UCSD-AML1 (cell line): ENCODE measurements at regions not wholly inside any gene's neighbourhood (a gene's known extent, or its start where the extent isn't known, plus 50 kb on each side); places are given as distances from the start of the nearest gene placed in this dataset.
A peak's percentile ranks its signal among the peaks of the same experiment; 100 is the strongest.

Experiments
- DNase-seq: peaks from one replicate; lab custom pipeline; 2025; ENCODE audit not compliant: unreplicated experiment; lab: John Stamatoyannopoulos, UW

- no peak for DNase-seq
Observed at GRCh38 chr15:79186616-79187015, 95.9 kb upstream of the ANKRD34C start.

- no peak for DNase-seq
Observed at GRCh38 chr15:79185199-79185598, 94.6 kb upstream of the RASGRF1 start.

DNA sequence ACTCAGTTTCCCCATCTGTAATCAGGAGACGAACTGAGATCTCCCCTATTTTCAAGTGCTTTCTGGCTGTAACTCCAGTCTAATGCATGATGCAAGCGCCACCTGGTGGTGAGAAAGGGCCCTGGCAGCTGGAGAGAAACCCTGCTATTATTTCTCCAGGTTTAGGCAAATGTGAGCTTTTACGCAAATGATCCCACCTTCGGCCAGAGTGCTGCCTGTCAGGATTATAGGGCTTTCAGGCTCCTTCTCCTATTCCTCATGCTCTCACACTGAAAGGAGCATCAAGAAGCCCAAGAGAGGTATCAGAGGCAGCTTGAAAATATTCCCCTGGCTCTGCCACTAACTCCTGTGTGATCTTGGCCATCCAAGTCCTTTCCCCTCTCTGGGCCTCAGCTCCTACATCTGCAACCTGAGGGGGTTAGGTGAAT, 93.9 kb upstream of the RASGRF1 start:
- DNase-seq, result peak; percentile 53

- DNase-seq, result no peak
Observed at GRCh38 chr15:79180318-79180717, 89.7 kb upstream of the RASGRF1 start.

GRCh38 chr15:79179597-79179996, 89.0 kb upstream of the RASGRF1 start:
- no peak for DNase-seq

DNA sequence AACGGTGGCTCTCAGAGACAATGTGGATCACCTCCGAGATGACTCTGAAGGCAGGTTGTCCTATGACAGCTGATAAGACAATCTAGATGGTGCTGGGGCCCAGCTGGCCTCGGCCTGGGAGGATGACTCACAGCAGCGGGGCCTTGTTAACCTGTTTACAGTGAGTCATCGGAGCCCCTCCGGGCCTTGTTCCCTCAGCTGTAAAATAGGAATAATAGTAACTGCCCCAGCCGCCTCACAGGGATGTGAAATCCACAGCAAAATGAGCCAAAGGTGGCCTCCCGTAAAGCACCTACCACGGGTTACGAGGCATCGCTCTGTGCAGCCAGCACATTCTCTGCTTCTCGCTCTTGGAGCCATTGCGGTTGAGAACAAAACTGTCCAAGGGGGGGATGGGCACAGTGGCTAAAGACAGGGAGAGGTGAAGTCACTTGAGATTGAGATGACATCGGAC, 88.6 kb upstream of the RASGRF1 start:
- no peak for DNase-seq

- no peak for DNase-seq
Observed at GRCh38 chr15:79178594-79178993, 88.0 kb upstream of the RASGRF1 start.

- DNase-seq, result no peak
Observed at GRCh38 chr15:79176151-79176550, 85.6 kb upstream of the RASGRF1 start.

DNA sequence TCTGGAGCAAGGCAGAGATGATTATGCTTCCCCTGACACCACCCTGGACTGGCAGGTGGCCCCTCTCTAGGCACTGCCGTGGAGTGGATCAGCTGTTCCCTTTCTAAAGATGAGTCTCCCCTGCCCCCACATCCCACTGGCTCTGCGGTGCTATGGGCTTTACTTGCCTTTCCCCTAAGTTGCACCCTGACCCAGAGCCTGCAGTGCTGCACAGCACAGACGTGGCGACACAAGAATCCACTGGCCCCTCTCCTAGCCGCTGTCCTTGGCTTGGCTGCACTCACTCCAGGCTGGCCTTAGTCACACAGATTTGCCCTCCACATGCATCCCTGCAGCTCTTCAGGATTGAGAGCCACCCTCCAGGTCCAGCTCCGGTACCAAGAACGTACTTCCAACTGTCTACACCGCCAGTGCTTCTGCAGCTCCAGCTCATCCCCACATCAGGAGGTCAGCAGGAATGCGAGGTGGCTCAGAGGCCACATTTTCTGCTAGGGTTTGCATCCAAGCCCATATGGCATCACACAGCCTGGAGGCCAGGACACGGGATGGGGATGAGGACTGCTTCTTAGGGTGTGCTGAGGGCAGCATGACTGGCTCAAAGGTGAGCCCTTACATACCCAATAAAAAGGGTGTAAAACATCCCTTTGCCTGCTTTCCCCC, 82.4 kb upstream of the RASGRF1 start:
- DNase-seq, result no peak

DNA sequence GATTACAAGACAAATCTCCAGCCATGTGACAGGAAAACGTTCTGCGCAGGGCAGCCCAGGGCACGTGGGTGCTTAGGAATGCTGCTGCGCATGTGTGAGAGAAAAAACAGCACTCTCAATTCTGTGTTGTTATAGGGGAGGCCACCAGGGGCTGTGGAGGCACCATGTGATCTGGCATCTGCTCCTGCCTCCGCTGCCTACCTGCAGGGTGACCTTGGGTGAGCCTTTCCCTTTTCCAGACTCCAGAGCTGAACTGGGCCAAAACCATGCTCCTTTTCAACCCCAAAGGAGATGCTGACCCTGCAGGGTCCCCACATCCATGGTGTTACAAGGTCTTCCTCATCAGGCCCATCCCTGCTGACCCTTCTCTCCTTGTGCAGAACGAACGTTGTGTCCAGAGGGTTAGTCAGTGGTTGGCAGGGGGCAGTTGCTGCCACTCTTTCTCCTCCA, 81.5 kb upstream of the RASGRF1 start:
- no peak for DNase-seq

DNA sequence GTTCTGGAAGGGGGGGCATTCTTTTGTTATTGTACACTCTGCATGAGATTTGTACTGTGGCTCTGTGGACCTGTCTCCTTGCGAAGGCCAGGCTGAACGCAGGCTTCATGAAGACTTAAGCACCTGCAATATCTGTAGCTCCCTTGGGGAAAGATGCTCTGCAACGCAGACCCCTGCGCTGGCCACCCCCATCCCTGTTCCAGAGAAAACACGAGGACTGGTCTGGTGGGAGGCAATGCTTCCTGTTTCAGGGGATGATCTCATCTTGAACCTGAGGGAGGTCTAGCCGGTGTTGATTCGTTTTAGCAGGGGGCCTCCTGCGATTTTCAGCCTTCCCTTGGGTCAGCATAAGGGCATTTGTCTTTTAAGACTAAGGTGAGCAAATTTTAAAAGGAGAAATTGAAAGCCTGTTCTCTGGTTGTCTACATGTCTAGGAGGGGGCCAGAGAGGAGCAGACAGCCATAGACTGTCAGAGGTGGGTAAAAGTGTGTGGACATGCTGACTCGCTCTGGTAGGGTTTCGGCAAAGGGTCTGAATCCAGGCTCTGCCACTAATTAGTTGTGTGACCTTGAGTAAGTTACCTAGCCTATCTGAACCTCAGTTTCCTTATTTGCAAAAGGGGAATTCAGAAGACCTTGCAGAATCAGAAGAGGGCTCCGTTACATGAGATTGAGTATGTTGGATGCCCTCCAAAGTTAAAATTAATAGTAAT, 80.9 kb upstream of the RASGRF1 start:
- DNase-seq, result no peak

DNA sequence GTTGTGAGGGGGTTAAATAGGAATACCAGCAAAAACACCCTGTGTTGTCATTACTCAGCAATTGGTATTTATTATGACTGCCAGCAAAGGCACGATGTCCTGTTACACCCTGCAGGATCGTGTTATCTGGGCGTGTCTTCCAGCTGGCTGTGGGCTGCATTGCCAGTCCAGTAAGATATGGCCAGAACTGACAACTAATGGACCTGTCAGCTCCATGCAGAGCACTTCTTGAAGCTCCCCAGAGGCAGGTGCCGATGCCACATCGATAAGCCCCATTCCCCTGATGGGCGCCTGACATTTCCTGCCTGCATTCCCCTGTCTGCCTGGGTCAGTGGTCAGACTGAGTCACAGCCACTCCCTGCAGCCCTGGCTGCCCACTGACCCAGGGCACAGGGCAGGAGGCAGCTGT, 79.7 kb upstream of the RASGRF1 start:
- no peak for DNase-seq

GRCh38 chr15:79169526-79170133, 79.0 kb upstream of the RASGRF1 start:
- no peak for DNase-seq

DNA sequence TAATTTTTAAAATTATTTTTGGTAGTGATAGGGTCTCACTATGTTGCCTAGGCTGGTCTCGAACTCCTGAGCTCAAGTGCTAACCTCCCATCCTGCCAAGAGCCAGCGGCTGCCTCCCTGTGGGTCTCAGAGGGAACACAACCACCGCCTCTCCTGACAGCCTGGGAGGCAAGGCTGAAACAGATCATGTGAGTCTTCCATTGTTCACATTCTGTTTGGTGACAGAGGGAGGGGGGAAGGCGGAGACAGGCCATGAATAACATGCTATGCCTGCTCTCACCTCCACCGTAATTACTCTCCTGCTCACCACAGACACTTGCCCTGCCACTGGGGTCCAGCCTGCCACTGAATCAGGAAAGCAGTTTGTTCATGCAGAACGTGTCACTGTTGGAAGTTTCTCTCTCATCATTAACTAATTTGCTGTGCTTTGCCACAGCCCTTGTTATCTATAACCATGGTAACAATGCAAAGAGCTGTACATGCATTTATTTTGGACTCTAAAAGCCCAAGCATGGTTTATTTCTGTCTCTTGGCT, 78.4 kb upstream of the RASGRF1 start:
- DNase-seq, result no peak

GRCh38 chr15:79167776-79168175, 77.2 kb upstream of the RASGRF1 start:
- DNase-seq, result no peak

DNA sequence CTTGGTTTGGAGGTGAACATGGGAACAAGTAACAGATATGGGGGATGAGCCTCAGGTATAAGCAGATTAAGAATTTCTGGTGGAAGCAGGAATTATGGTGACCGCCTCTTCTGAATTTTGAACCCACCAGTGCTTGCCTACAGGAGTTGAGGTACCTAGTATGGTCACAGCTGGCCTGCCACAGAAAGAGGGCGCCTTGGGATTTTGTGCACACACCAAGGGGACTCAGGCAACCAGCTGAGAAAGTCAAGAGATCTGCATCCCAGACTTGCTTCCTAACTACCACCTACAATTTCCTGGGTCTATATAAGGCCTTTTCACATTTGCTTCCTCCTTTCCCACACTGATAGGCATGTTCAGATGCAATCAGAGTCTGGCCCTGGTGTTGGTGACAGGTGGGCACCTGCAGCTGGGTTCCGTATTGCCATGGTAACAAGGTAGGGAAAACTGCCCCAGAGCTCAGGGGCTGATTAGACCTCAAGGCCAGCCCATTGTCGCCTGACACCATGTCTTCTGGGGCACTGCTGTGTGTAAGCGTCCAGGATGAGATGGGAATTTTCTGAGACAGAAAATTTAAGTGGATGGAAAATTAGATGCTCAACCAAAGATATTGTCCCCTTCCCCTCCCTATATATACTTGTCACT, 75.9 kb upstream of the RASGRF1 start:
- DNase-seq, result no peak

DNA sequence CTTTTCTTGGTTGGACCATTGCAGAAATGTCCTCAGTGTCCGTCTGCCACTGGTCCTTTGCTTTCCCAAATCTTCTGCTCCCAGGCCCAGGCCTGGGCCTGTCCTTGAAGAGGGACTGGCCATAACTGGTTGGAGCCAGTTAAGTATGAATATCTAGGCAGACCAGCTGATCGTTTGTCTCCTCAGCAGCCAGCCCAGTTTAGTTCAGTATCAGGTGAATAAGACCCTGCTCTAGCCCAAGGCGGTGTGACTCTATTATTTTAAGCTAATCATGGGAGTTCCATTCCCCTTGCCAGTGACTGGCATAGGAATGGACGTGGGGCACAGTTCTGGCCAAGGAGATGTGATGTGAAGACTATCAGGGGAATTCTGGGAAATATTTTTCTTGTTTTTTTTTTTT, 73.9 kb upstream of the RASGRF1 start:
- no peak for DNase-seq

DNA sequence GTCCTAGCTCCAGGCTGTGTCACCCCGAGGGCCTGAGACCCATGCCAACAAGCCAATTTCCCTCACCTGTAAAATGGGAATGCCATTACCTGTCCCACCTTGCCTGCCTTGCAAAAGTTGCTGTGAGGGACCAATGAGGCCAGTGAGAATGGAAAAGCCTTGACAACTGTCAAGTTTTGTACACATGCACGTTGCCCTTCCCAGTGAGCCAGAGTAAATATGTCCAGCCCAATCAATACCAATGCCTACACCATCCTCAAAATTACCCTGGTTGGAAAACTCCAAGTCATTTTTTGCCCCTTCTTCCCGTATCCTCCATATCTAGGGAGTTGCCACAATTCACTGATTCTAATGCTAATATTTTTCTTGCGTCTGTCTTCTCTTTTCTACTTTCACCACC, 73.5 kb upstream of the RASGRF1 start:
- DNase-seq, result no peak

DNA sequence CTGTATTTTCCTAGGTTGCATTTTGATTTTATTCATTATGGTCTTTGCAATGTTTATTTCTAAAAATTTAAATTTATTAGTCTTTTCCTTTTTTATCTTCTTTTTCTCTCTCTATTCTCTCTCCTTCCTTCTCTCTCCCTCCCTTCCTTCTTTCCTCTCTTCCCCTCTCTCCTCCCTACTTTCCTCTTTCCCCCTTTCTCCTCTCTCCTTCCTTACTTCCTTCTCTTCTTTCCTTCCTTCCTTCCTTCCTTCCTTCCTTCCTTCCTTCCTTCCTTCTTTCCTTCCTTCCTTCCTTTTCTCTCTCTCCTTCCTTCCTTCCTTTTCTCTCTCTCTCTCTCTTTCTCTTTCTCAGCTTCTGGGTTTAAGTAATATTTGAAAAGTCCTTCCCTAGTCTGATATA, 72.8 kb upstream of the RASGRF1 start:
- DNase-seq, result no peak

DNA sequence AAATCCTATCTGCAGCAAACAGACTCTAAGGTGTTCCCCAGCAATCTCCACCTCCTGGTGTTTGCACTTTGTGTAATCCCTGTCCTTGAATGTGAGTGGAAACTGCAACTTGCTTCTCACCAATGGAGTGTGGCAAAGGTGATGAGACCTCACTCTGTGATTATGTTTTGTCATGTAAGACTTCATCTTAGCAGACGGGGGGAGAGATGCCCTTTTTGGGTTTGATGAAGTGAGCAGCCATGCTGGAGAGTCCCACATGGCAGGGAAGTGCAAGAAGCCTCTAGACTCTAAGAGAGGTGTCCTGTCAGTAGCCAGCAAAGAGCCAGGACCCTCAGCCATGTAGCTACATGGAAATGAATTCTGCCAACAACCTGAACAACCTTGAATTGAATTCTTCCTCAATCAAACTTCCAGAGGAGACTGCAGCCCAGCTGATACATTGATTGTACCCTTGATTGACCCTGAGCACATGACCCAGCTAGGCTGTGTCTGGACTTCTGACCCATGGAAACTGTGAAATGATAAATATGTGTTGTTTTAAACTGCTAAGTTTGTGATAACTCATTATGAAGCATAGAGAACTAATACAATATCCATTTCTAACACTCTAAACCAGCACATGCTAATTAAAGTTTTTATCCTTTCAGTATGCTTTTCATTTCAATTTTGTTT, 71.4 kb upstream of the RASGRF1 start:
- DNase-seq, result no peak

- DNase-seq, result no peak
Observed at GRCh38 chr15:79160211-79160610, 69.6 kb upstream of the RASGRF1 start.
